ENCODE measurements at regions not wholly inside any gene's neighbourhood (a gene's known extent, or its start where the extent isn't known, plus 50 kb on each side); places are given as distances from the start of the nearest gene placed in this dataset.
"Not testable (repeated sequence)": the region's sequence is repeated elsewhere in the genome, so short reads cannot be mapped to it uniquely, and the experiment has no call there.

- Histone ChIP-seq H3K4me3 (ENCODE audit: low read length) (no peak overlapping the region), H3K27me3 (ENCODE audit: control insufficient read depth in 1 of 2, insufficient read depth in 2 of 2, low read length in 2 of 2) (no peaks in the 10 kb centered on the region), H3K9me3 (ENCODE audit: control insufficient read depth in 1 of 2, insufficient read depth in 1 of 2, low read length in 2 of 2) (no peaks in the 10 kb centered on the region), H3K4me1 (ENCODE audit: insufficient read depth, low read length) (no peaks in the 10 kb centered on the region), H3K27ac (ENCODE audit: low read depth in 1 of 2, low read length in 2 of 2) (no peak overlapping the region), H3K36me3 (ENCODE audit: insufficient read depth, low read length) (no peaks in the 10 kb centered on the region)
- ChIA-PET CTCF (no interaction called here), POLR2A (no interaction called here)
- Mint-ChIP-seq H3K4me3 (no peak overlapping the region), H3K27ac (no peak overlapping the region), H3K36me3 (ENCODE audit: low read depth) (no peaks in the 10 kb centered on the region), H3K4me1 (ENCODE audit: low read depth) (no peaks in the 10 kb centered on the region), H3K9me3 (no peaks in the 10 kb centered on the region), H3K27me3 (no peaks in the 10 kb centered on the region)
- intact Hi-C loops (cut with DNase I, micrococcal nuclease): no loop called here
- ATAC-seq (ENCODE audit: poor library complexity) (no peak), DNase-seq (no peak)
- TF ChIP-seq CTCF (IDR thresholded peaks at IDR 0.05): no peak
Observed at GRCh38 chr3:102941786-102942185, 507.0 kb downstream of the ZPLD1 start.

- DNase-seq; H3K27ac ChIP-seq (ENCODE audit: low read depth in 1 of 2, low read length in 2 of 2); H3K27me3 Mint-ChIP-seq; H3K4me1 ChIP-seq (ENCODE audit: insufficient read depth, low read length); H3K27ac Mint-ChIP-seq; POLR2A ChIA-PET; H3K9me3 Mint-ChIP-seq; H3K4me1 Mint-ChIP-seq (ENCODE audit: low read depth); CTCF ChIA-PET; H3K36me3 Mint-ChIP-seq (ENCODE audit: low read depth); H3K36me3 ChIP-seq (ENCODE audit: insufficient read depth, low read length); H3K9me3 ChIP-seq (ENCODE audit: control insufficient read depth in 1 of 2, insufficient read depth in 1 of 2, low read length in 2 of 2); ATAC-seq (ENCODE audit: poor library complexity); H3K27me3 ChIP-seq (ENCODE audit: control insufficient read depth in 1 of 2, insufficient read depth in 2 of 2, low read length in 2 of 2); intact Hi-C loops (cut with DNase I, micrococcal nuclease); H3K4me3 Mint-ChIP-seq; H3K4me3 ChIP-seq (ENCODE audit: low read length): not testable (repeated sequence)
Observed at GRCh38 chr3:102946445-102946844, 511.6 kb downstream of the ZPLD1 start.

GRCh38 chr3:102972350-102972749 is 537.5 kb downstream of the ZPLD1 start:
- peaks cover 6% of the 10 kb centered on the region for H3K9me3 Mint-ChIP-seq
- Histone ChIP-seq H3K27me3 (ENCODE audit: control insufficient read depth in 1 of 2, insufficient read depth in 2 of 2, low read length in 2 of 2) (no peaks in the 10 kb centered on the region), H3K9me3 (ENCODE audit: control insufficient read depth in 1 of 2, insufficient read depth in 1 of 2, low read length in 2 of 2) (no peaks in the 10 kb centered on the region), H3K36me3 (ENCODE audit: insufficient read depth, low read length) (no peaks in the 10 kb centered on the region), H3K27ac (ENCODE audit: low read depth in 1 of 2, low read length in 2 of 2) (no peak overlapping the region), H3K4me1 (ENCODE audit: insufficient read depth, low read length) (no peaks in the 10 kb centered on the region), H3K4me3 (ENCODE audit: low read length) (no peak overlapping the region)
- CTCF ChIA-PET: no interaction called here
- no peaks in the 10 kb centered on the region for H3K36me3 Mint-ChIP-seq (ENCODE audit: low read depth)
- TF ChIP-seq CTCF (IDR thresholded peaks at IDR 0.05): no peak
- no peak overlapping the region for H3K27ac Mint-ChIP-seq
- POLR2A ChIA-PET: no interaction called here
- intact Hi-C loops (cut with DNase I, micrococcal nuclease): no loop called here
- DNase-seq (no peak), ATAC-seq (ENCODE audit: poor library complexity) (no peak)
- H3K27me3 Mint-ChIP-seq: no peaks in the 10 kb centered on the region
- no peaks in the 10 kb centered on the region for H3K4me1 Mint-ChIP-seq (ENCODE audit: low read depth)
- H3K4me3 Mint-ChIP-seq: no peak overlapping the region

- TF ChIP-seq CTCF (IDR thresholded peaks at IDR 0.05): no peak
- no peak overlapping the region for H3K27ac ChIP-seq (ENCODE audit: low read depth in 1 of 2, low read length in 2 of 2)
- ChIA-PET CTCF (no interaction called here), POLR2A (no interaction called here)
- H3K4me1 ChIP-seq (ENCODE audit: insufficient read depth, low read length): no peaks in the 10 kb centered on the region
- no peaks in the 10 kb centered on the region for H3K27me3 Mint-ChIP-seq
- DNase-seq: no peak
- intact Hi-C loops (cut with DNase I, micrococcal nuclease): no loop called here
- no peaks in the 10 kb centered on the region for H3K36me3 ChIP-seq (ENCODE audit: insufficient read depth, low read length)
- H3K9me3 Mint-ChIP-seq: peaks cover 4% of the 10 kb centered on the region
- H3K9me3 ChIP-seq (ENCODE audit: control insufficient read depth in 1 of 2, insufficient read depth in 1 of 2, low read length in 2 of 2): no peaks in the 10 kb centered on the region
- no peak for ATAC-seq (ENCODE audit: poor library complexity)
- no peak overlapping the region for H3K4me3 ChIP-seq (ENCODE audit: low read length)
- H3K27me3 ChIP-seq (ENCODE audit: control insufficient read depth in 1 of 2, insufficient read depth in 2 of 2, low read length in 2 of 2): no peaks in the 10 kb centered on the region
- no peaks in the 10 kb centered on the region for H3K4me1 Mint-ChIP-seq (ENCODE audit: low read depth)
- no peak overlapping the region for H3K4me3 Mint-ChIP-seq
- H3K27ac Mint-ChIP-seq: no peak overlapping the region
- H3K36me3 Mint-ChIP-seq (ENCODE audit: low read depth): no peaks in the 10 kb centered on the region
Observed at GRCh38 chr3:102974333-102974732, 539.5 kb downstream of the ZPLD1 start.
